SK-N-SH (cell line): ENCODE measurements at regions not wholly inside any gene's neighbourhood (a gene's known extent, or its start where the extent isn't known, plus 50 kb on each side); places are given as distances from the start of the nearest gene placed in this dataset.

Source experiments
- CTCF ChIA-PET: fragments of 300-600, 350-600 bp; formaldehyde crosslinking; extraction: SDS; loops from one replicate; lab custom pipeline; 2021; lab: Yijun Ruan, JAX
- POLR2A ChIA-PET: fragments of 350-600 bp; sonication (Branson Sonifier 250); formaldehyde crosslinking; extraction: SDS; loops from one replicate; lab custom pipeline; 2020; ENCODE audit warnings: antibody characterized with exemption, inconsistent platforms; lab: Yijun Ruan, JAX
- DNase-seq: peaks from one replicate; pipeline ENCODE4 v3.0.0; 2012
- H2AFZ ChIP-seq: fragments of 200-600 bp; sonication (generic); 2 replicates; pipeline ENCODE4 v1.8.1; 2016; ENCODE audit warnings: antibody characterized with exemption, mild to moderate bottlenecking, low read depth
- H3F3A ChIP-seq: fragments of 200-600 bp; sonication (generic); replicated peaks from 2 replicates; pipeline ENCODE3; 2016; ENCODE audit warnings: antibody characterized with exemption, mild to moderate bottlenecking; ENCODE audit not compliant: insufficient read depth
- H3K27ac ChIP-seq, 2 experiments: fragments of 200-500 bp in 1 of 2; fragments of 200-600 bp in 1 of 2; sonication (Bioruptor generic) in 1 of 2; sonication (generic), shearing (Covaris generic) in 1 of 2; 2 replicates each; pipeline versions ENCODE4 v1.5.1 to v1.6.1; 2014 to 2016; ENCODE audit warnings: low read depth in 2 of 2, inconsistent platforms in 1 of 2, low read length in 1 of 2, mild to moderate bottlenecking in 1 of 2, mixed read lengths in 1 of 2
- H3K27me3 ChIP-seq: fragments of 200-600 bp; sonication (generic), shearing (Covaris generic); 2 replicates; pipeline ENCODE4 v1.6.1; 2016; ENCODE audit warnings: mixed run types; ENCODE audit not compliant: insufficient read depth
- H3K36me3 ChIP-seq, 2 experiments: fragments of 200-500 bp in 1 of 2; fragments of 200-600 bp in 1 of 2; sonication (Bioruptor generic) in 1 of 2; sonication (generic) in 1 of 2; replicated peaks in 1 of 2; 2 replicates each; pipeline versions ENCODE3 to v1.5.1; 2014 to 2016; ENCODE audit warnings: low read length in 1 of 2, mild to moderate bottlenecking in 1 of 2; ENCODE audit not compliant: insufficient read depth in 2 of 2, control insufficient read depth in 1 of 2
- H3K4me1 ChIP-seq, 2 experiments: fragments of 200-500 bp in 1 of 2; fragments of 200-600 bp in 1 of 2; sonication (Bioruptor generic) in 1 of 2; sonication (generic), shearing (Covaris generic) in 1 of 2; 2 replicates each; pipeline versions ENCODE4 v1.5.1 to v1.6.1; 2014 to 2016; ENCODE audit warnings: low read depth in 1 of 2, low read length in 1 of 2, mixed run types in 1 of 2; ENCODE audit not compliant: insufficient read depth in 2 of 2, control insufficient read depth in 1 of 2
- H3K4me2 ChIP-seq: fragments of 200-600 bp; sonication (generic), shearing (Covaris generic); 2 replicates; pipeline ENCODE4 v1.6.1; 2017; ENCODE audit warnings: mixed run types
- H3K4me3 ChIP-seq, 2 experiments: fragments of 200-500 bp in 1 of 2; fragments of 200-600 bp in 1 of 2; sonication (Bioruptor generic) in 1 of 2; sonication (generic), shearing (Covaris generic) in 1 of 2; 2 replicates each; pipeline versions ENCODE4 v1.5.1 to v1.8.1; 2014 to 2016; ENCODE audit warnings: low read depth in 2 of 2, inconsistent platforms in 1 of 2, low read length in 1 of 2, mild to moderate bottlenecking in 1 of 2, mixed read lengths in 1 of 2, moderate library complexity in 1 of 2
- H3K79me2 ChIP-seq: fragments of 200-600 bp; sonication (generic); 2 replicates; pipeline ENCODE4 v1.8.1; 2017; ENCODE audit warnings: mild to moderate bottlenecking; ENCODE audit not compliant: insufficient read depth
- H3K9ac ChIP-seq: fragments of 200-600 bp; sonication (generic); 2 replicates; pipeline ENCODE4 v1.6.1; 2017; ENCODE audit warnings: mixed run types
- H3K9me2 ChIP-seq: fragments of 200-600 bp; sonication (generic); 2 replicates; pipeline ENCODE4 v1.6.1; 2017; ENCODE audit warnings: mixed run types
- H3K9me3 ChIP-seq: fragments of 200-600 bp; sonication (generic); 2 replicates; pipeline ENCODE4 v1.6.1; 2017; ENCODE audit warnings: mixed run types, mild to moderate bottlenecking, moderate library complexity
- H4K20me1 ChIP-seq: fragments of 200-600 bp; sonication (generic); 2 replicates; pipeline ENCODE4 v1.6.1; 2017; ENCODE audit warnings: mild to moderate bottlenecking, mixed run types; ENCODE audit not compliant: insufficient read depth
- CHD2 ChIP-seq: fragments of 150-350 bp; IDR thresholded peaks from 2 replicates; pipeline ENCODE4 v1.6.1; 2018; ENCODE audit warnings: low read length; ENCODE audit not compliant: partially characterized antibody
- CTCF ChIP-seq: fragments of 200-600 bp; sonication (generic); IDR thresholded peaks from 2 replicates; pipeline ENCODE4 v1.6.1; 2017; ENCODE audit warnings: antibody characterized with exemption, mild to moderate bottlenecking, moderate library complexity
- EZH2phosphoT487 ChIP-seq: fragments of 200-600 bp; sonication (generic); IDR thresholded peaks from 2 replicates; pipeline ENCODE4 v1.6.1; 2017; ENCODE audit warnings: low read depth, mixed run types, mild to moderate bottlenecking, antibody characterized with exemption, moderate library complexity, borderline replicate concordance
- FOXJ3 ChIP-seq: sonication (generic); formaldehyde crosslinking; IDR thresholded peaks from 2 replicates; pipeline ENCODE4 v1.5.1; 2020; ENCODE audit warnings: mild to moderate bottlenecking, missing genetic modification reagents
- GABPA ChIP-seq: IDR thresholded peaks from 2 replicates; pipeline ENCODE4 v1.4.0; 2012; ENCODE audit warnings: low read depth, mild to moderate bottlenecking
- GATA2 ChIP-seq: sonication (generic); formaldehyde crosslinking; IDR thresholded peaks from 2 replicates; pipeline ENCODE4 v1.5.0; 2020; ENCODE audit warnings: mild to moderate bottlenecking, missing genetic modification reagents
- JUND ChIP-seq: IDR thresholded peaks from 2 replicates; pipeline ENCODE4 v1.4.0; 2012
- MAX ChIP-seq: IDR thresholded peaks from 2 replicates; pipeline ENCODE4 v1.4.0; 2012; ENCODE audit warnings: low read depth
- NFIC ChIP-seq: IDR thresholded peaks from 2 replicates; pipeline ENCODE4 v1.4.0; 2012; ENCODE audit warnings: borderline replicate concordance
- POLR2AphosphoS5 ChIP-seq: IDR thresholded peaks from 2 replicates; pipeline ENCODE4 v1.6.1; 2012; ENCODE audit warnings: low read depth, low read length
- RAD21 ChIP-seq: IDR thresholded peaks from 2 replicates; pipeline ENCODE4 v1.6.1; 2012; ENCODE audit warnings: mild to moderate bottlenecking, low read length
- RCOR1 ChIP-seq: fragments of 150-350 bp; IDR thresholded peaks from 2 replicates; pipeline ENCODE4 v1.6.1; 2017; ENCODE audit warnings: antibody characterized with exemption, low read length
- REST ChIP-seq: IDR thresholded peaks from 2 replicates; pipeline ENCODE4 v1.6.1; 2012; ENCODE audit warnings: mild to moderate bottlenecking, low read depth, low read length, moderate library complexity
- RFX5 ChIP-seq: IDR thresholded peaks from 2 replicates; pipeline ENCODE4 v1.6.1; 2012; ENCODE audit warnings: mild to moderate bottlenecking, improper control_type of control experiment, low read length
- SMC3 ChIP-seq: IDR thresholded peaks from 2 replicates; pipeline ENCODE4 v1.6.1; 2012; ENCODE audit warnings: low read depth, low read length, improper control_type of control experiment
- TCF12 ChIP-seq: IDR thresholded peaks from 2 replicates; pipeline ENCODE4 v1.4.0; 2012
- YY1 ChIP-seq: IDR thresholded peaks from 2 replicates; pipeline ENCODE4 v1.4.0; 2012; ENCODE audit warnings: low read depth, mild to moderate bottlenecking
- WGBS: methylation state at CpG from one replicate; pipeline ENCODE4 v1.1.6; 2017; ENCODE audit warnings: low lambda C conversion rate; 5-methylcytosine and 5-hydroxymethylcytosine counted together
- TF ChIP-seq, protein P1 (sequence below): IDR thresholded peaks from 2 replicates; pipeline ENCODE4; 2012

DNA sequence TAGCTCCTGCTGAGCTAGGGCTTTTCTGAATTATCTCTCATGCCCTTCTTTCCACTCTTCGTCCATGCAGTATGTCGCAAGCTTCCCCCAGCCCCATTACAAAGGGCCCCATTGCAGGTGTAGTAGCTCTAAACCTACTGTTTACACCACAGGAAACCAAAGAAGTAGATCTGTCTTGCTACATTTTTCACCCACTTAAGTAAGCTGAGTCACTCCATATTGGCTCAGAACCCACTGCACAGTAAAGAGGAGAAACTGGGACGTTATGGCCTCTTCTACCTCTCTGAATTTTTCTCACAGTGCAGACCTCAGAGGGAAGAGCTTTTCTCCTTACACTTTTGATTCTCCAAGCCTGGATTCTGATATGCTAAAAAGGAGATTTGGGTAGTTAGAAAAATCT is 200.2 kb downstream of the SMARCA1 start:
- CTCF ChIA-PET: no interaction called here
- Histone ChIP-seq H3K9me2 (no peaks in the 10 kb centered on the region), H2AFZ (no peak overlapping the region), H3K9ac (no peak overlapping the region), H4K20me1 (no peaks in the 10 kb centered on the region), H3F3A (no peaks in the 10 kb centered on the region), H3K4me2 (no peak overlapping the region), H3K36me3 (no peaks in the 10 kb centered on the region), H3K79me2 (no peaks in the 10 kb centered on the region), H3K27me3 (no peaks in the 10 kb centered on the region), H3K27ac (no peak overlapping the region), H3K9me3 (no peaks in the 10 kb centered on the region), H3K4me1 (no peaks in the 10 kb centered on the region), H3K4me3 (no peak overlapping the region)
- DNase-seq: no peak
- 17% methylated on average over 3 of the region's 3 CpGs for WGBS
- POLR2A ChIA-PET: no interaction called here
- no peak for TF ChIP-seq RAD21
- TF ChIP-seq, protein P1, sequence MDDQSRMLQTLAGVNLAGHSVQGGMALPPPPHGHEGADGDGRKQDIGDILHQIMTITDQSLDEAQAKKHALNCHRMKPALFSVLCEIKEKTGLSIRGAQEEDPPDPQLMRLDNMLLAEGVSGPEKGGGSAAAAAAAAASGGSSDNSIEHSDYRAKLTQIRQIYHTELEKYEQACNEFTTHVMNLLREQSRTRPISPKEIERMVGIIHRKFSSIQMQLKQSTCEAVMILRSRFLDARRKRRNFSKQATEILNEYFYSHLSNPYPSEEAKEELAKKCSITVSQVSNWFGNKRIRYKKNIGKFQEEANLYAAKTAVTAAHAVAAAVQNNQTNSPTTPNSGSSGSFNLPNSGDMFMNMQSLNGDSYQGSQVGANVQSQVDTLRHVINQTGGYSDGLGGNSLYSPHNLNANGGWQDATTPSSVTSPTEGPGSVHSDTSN: no peak
- TF ChIP-seq RFX5: no peak
- TF ChIP-seq NFIC: no peak
- no peak for TF ChIP-seq FOXJ3
- TF ChIP-seq GATA2: no peak
- TF ChIP-seq RCOR1: no peak
- TF ChIP-seq YY1: no peak
- TF ChIP-seq GABPA: no peak
- TF ChIP-seq SMC3: no peak
- TF ChIP-seq JUND: no peak
- TF ChIP-seq MAX: no peak
- TF ChIP-seq POLR2AphosphoS5: no peak
- TF ChIP-seq CHD2: no peak
- TF ChIP-seq CTCF: no peak
- TF ChIP-seq EZH2phosphoT487: no peak
- TF ChIP-seq TCF12: no peak
- TF ChIP-seq REST: no peak
